Smooth muscle cell (in vitro differentiated cells): ENCODE measurements at regions not wholly inside any gene's neighbourhood (a gene's known extent, or its start where the extent isn't known, plus 50 kb on each side); places are given as distances from the start of the nearest gene placed in this dataset.

Source experiments
- DNase-seq: peaks from one replicate; lab custom pipeline; 2025; ENCODE audit not compliant: unreplicated experiment; lab: John Stamatoyannopoulos, UW
- H2AFZ ChIP-seq: fragments of 200-600 bp; sonication (generic); 2 replicates; pipeline ENCODE4 v1.6.0; 2016; ENCODE audit warnings: antibody characterized with exemption, low read depth, mild to moderate bottlenecking
- H3F3A ChIP-seq: fragments of 200-600 bp; sonication (generic); 2 replicates; pipeline ENCODE4 v1.6.0; 2017; ENCODE audit warnings: antibody characterized with exemption, low read depth
- H3K27ac ChIP-seq: fragments of 200-600 bp; sonication (generic); 2 replicates; pipeline ENCODE4 v1.5.1; 2016; ENCODE audit warnings: low read depth, mild to moderate bottlenecking
- H3K27me3 ChIP-seq: fragments of 200-600 bp; sonication (generic); 2 replicates; pipeline ENCODE4 v1.6.1; 2016; ENCODE audit warnings: low read depth, mild to moderate bottlenecking
- H3K36me3 ChIP-seq: fragments of 200-600 bp; sonication (generic); 2 replicates; pipeline ENCODE4 v1.5.1; 2016; ENCODE audit warnings: low read depth
- H3K4me1 ChIP-seq: fragments of 200-600 bp; sonication (generic); 2 replicates; pipeline ENCODE4 v1.5.1; 2016; ENCODE audit warnings: low read depth
- H3K4me2 ChIP-seq: fragments of 200-600 bp; sonication (generic); 2 replicates; pipeline ENCODE4 v1.6.0; 2016; ENCODE audit warnings: mild to moderate bottlenecking
- H3K4me3 ChIP-seq: fragments of 200-600 bp; sonication (generic); 2 replicates; pipeline ENCODE4 v1.5.1; 2016; ENCODE audit warnings: mild to moderate bottlenecking
- H3K79me2 ChIP-seq: fragments of 200-600 bp; sonication (generic); 2 replicates; pipeline ENCODE4 v1.6.0; 2016; ENCODE audit warnings: low read depth, mild to moderate bottlenecking
- H3K9ac ChIP-seq: fragments of 200-600 bp; sonication (generic); 2 replicates; pipeline ENCODE4 v1.6.0; 2016; ENCODE audit warnings: low read depth
- H3K9me3 ChIP-seq: fragments of 200-600 bp; sonication (generic); replicated peaks from 2 replicates; pipeline ENCODE4 v1.5.1; 2016; ENCODE audit warnings: low read depth
- H4K20me1 ChIP-seq: fragments of 200-600 bp; sonication (generic); 2 replicates; pipeline ENCODE4 v1.6.0; 2016; ENCODE audit warnings: low read depth
- WGBS: methylation state at CpG from one replicate; pipeline ENCODE4 v1.1.7; 2016; ENCODE audit warnings: low lambda C conversion rate; 5-methylcytosine and 5-hydroxymethylcytosine counted together
- TF ChIP-seq, protein P1 (sequence below): fragments of 200-600 bp; sonication (generic); IDR thresholded peaks from 2 replicates; pipeline ENCODE4 v1.5.1; 2017; ENCODE audit warnings: borderline replicate concordance, mild to moderate bottlenecking, antibody characterized with exemption; ENCODE audit not compliant: insufficient read depth, poor library complexity, severe bottlenecking

DNA sequence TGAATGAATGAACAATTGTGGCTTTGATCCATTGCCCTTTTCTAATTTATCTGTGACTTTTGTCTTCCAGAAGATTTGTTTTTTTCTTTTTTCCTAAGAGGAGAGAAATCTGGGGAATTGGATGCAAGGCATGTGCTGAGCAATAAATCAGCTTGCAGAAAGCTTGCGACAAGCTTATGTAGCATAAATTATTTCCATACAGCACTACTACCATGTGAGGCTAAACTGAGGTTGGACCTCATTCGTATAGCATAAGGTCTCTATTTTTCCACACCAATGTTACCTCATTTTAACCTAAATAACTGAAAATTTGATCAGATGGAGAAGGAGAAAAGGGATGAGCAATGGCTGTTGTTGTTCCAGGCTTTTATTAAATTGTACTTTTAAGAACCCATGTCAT lies 455.6 kb downstream of the TUSC7 start:
- Histone ChIP-seq H3K4me2 (no peak overlapping the region), H3K4me1 (peaks cover 11% of the 10 kb centered on the region), H3K27ac (no peak overlapping the region), H3K9ac (no peak overlapping the region), H3K4me3 (no peak overlapping the region), H3F3A (no peaks in the 10 kb centered on the region), H2AFZ (no peak overlapping the region), H3K36me3 (no peaks in the 10 kb centered on the region), H3K9me3 (no peaks in the 10 kb centered on the region), H3K27me3 (no peaks in the 10 kb centered on the region), H3K79me2 (no peaks in the 10 kb centered on the region), H4K20me1 (no peaks in the 10 kb centered on the region)
- WGBS = 96% methylated on average over 2 of the region's 2 CpGs
- no peak for DNase-seq
- TF ChIP-seq, protein P1, sequence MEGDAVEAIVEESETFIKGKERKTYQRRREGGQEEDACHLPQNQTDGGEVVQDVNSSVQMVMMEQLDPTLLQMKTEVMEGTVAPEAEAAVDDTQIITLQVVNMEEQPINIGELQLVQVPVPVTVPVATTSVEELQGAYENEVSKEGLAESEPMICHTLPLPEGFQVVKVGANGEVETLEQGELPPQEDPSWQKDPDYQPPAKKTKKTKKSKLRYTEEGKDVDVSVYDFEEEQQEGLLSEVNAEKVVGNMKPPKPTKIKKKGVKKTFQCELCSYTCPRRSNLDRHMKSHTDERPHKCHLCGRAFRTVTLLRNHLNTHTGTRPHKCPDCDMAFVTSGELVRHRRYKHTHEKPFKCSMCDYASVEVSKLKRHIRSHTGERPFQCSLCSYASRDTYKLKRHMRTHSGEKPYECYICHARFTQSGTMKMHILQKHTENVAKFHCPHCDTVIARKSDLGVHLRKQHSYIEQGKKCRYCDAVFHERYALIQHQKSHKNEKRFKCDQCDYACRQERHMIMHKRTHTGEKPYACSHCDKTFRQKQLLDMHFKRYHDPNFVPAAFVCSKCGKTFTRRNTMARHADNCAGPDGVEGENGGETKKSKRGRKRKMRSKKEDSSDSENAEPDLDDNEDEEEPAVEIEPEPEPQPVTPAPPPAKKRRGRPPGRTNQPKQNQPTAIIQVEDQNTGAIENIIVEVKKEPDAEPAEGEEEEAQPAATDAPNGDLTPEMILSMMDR = no peak

DNA sequence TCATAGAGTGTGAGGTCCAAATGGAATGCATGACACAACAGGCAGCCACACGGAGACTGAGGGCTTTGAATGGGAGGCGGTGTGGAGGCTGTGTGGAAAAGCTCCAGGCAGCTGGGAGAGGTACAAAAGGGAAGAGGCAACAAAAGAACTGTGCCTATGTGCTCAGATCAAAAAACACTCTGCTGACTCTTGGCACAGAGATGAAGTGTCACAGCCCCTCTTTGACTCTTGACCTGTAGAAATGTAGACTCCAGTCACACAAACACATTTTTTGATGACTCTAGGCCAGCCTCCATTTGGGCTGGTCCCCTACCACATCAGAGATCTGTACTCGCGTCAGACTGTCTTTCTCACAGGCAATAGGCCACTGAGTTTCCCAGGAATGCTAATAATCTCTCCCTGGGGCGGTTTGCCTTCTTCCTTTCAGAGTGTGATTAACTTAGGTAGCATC lies 456.0 kb downstream of the TUSC7 start:
- WGBS = 44% methylated on average over 5 of the region's 5 CpGs
- H3K4me1 ChIP-seq = peaks cover 11% of the 10 kb centered on the region
- no peaks in the 10 kb centered on the region for H3K36me3 ChIP-seq
- H4K20me1 ChIP-seq = no peaks in the 10 kb centered on the region
- no peaks in the 10 kb centered on the region for H3K79me2 ChIP-seq
- H3K9me3 ChIP-seq = no peaks in the 10 kb centered on the region
- no peak overlapping the region for H3K9ac ChIP-seq
- H3K27me3 ChIP-seq = no peaks in the 10 kb centered on the region
- TF ChIP-seq, protein P1 = no peak
- H3F3A ChIP-seq = no peaks in the 10 kb centered on the region
- H3K4me2 ChIP-seq = peak overlapping the region; percentile 12
- DNase-seq = no peak
- H3K4me3 ChIP-seq = no peak overlapping the region
- H2AFZ ChIP-seq = no peak overlapping the region
- no peak overlapping the region for H3K27ac ChIP-seq

DNA sequence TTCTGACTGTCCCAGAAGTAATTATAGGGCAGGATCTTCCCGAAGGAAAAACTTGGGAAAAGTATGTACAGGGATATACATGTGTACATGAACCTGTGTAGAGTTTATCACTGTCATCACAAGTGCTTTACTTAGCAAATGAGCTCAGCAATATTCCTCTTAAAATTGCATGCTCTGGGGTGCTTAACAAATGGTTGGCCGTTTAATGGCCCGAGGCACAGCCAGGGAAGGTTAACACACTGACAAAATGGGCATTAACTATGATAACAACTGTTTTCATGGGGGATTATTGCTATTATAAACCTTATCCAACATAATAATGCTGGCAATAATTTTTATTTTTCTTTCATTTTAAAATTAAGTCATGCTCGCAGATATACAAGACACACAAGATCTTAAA lies 459.3 kb downstream of the TUSC7 start:
- no peaks in the 10 kb centered on the region for H3K27me3 ChIP-seq
- H3K4me2 ChIP-seq = no peak overlapping the region
- H3K79me2 ChIP-seq = no peaks in the 10 kb centered on the region
- peaks cover 11% of the 10 kb centered on the region for H3K4me1 ChIP-seq
- no peaks in the 10 kb centered on the region for H3K9me3 ChIP-seq
- 75% methylated on average over 4 of the region's 4 CpGs for WGBS
- H2AFZ ChIP-seq = no peak overlapping the region
- H3F3A ChIP-seq = no peaks in the 10 kb centered on the region
- DNase-seq = no peak
- H3K36me3 ChIP-seq = no peaks in the 10 kb centered on the region
- H3K4me3 ChIP-seq = no peak overlapping the region
- TF ChIP-seq, protein P1 = no peak
- no peak overlapping the region for H3K27ac ChIP-seq
- H3K9ac ChIP-seq = no peak overlapping the region
- H4K20me1 ChIP-seq = no peaks in the 10 kb centered on the region

DNA sequence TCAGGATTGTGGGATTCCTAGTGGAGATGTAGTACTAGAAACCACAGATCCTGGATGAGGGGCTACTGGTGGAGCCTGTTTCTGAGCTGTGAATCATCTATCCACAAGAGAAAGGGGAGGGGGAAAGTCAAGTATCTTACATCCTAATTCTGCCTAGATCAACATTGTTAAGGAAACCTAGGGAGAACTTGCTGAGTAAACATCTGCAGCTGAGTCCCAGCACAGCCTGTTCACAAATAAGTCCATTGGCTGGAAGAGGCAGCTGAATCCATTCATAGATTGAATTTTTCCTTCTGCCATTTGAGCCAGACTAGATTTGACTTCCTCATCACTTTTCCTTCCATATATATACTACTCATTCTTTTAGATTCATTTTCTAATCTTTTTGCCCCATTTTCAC lies 460.5 kb downstream of the TUSC7 start:
- Histone ChIP-seq H4K20me1 (no peaks in the 10 kb centered on the region), H3F3A (no peaks in the 10 kb centered on the region), H3K9ac (no peak overlapping the region), H3K4me1 (peaks cover 6% of the 10 kb centered on the region), H3K4me3 (no peak overlapping the region), H3K36me3 (no peaks in the 10 kb centered on the region), H3K27me3 (no peaks in the 10 kb centered on the region), H3K4me2 (no peak overlapping the region), H3K27ac (no peak overlapping the region), H2AFZ (no peak overlapping the region), H3K79me2 (no peaks in the 10 kb centered on the region), H3K9me3 (no peaks in the 10 kb centered on the region)
- DNase-seq = no peak
- TF ChIP-seq, protein P1 = no peak
